Right hindlimb (tissue), 1 donor: ENCODE measurements at regions not wholly inside any gene's neighbourhood (a gene's known extent, or its start where the extent isn't known, plus 50 kb on each side); places are given as distances from the start of the nearest gene placed in this dataset.

Experiments used
- DNase-seq: peaks from one replicate; pipeline ENCODE4 v3.0.0-alpha.2; 2018

- DNase-seq: peak; percentile 67
Observed at GRCh38 chr5:171659896-171660295, 125.7 kb upstream of the SMIM23 start.

- no peak for DNase-seq
Observed at GRCh38 chr5:171660434-171660833, 125.2 kb upstream of the SMIM23 start.

- no peak for DNase-seq
Observed at GRCh38 chr5:171661143-171661542, 124.5 kb upstream of the SMIM23 start.

- no peak for DNase-seq
Observed at GRCh38 chr5:171663311-171664085, 122.1 kb upstream of the SMIM23 start.

- DNase-seq: no peak
Observed at GRCh38 chr5:171664489-171664888, 121.1 kb upstream of the SMIM23 start.

- no peak for DNase-seq
Observed at GRCh38 chr5:171666815-171667214, 118.8 kb upstream of the SMIM23 start.

GRCh38 chr5:171667341-171668096, 118.1 kb upstream of the SMIM23 start:
- peak; percentile 91 for DNase-seq

GRCh38 chr5:171668097-171668412, 117.6 kb upstream of the SMIM23 start:
- DNase-seq: no peak

GRCh38 chr5:171669571-171669970, 116.0 kb upstream of the SMIM23 start:
- no peak for DNase-seq

GRCh38 chr5:171672556-171672955, 113.1 kb upstream of the SMIM23 start:
- DNase-seq: no peak

- DNase-seq: peak; percentile 52
Observed at GRCh38 chr5:171673328-171673727, 112.3 kb upstream of the SMIM23 start.

GRCh38 chr5:171673840-171674239, 111.8 kb upstream of the SMIM23 start:
- DNase-seq: no peak

GRCh38 chr5:171675511-171675910, 110.1 kb upstream of the SMIM23 start:
- DNase-seq: no peak

GRCh38 chr5:171676286-171676944, 109.2 kb upstream of the SMIM23 start:
- DNase-seq: no peak

- no peak for DNase-seq
Observed at GRCh38 chr5:171678646-171679045, 107.0 kb upstream of the SMIM23 start.

GRCh38 chr5:171680485-171680884, 105.1 kb upstream of the SMIM23 start:
- DNase-seq: peak; percentile 22

GRCh38 chr5:171681061-171681460, 104.6 kb upstream of the SMIM23 start:
- DNase-seq: peak; percentile 13

- DNase-seq: no peak
Observed at GRCh38 chr5:171681677-171682076, 103.9 kb upstream of the SMIM23 start.

GRCh38 chr5:171682801-171683200, 102.8 kb upstream of the SMIM23 start:
- peak; percentile 16 for DNase-seq

- DNase-seq: no peak
Observed at GRCh38 chr5:171684169-171684568, 101.4 kb upstream of the SMIM23 start.

- no peak for DNase-seq
Observed at GRCh38 chr5:171688696-171689495, 96.7 kb upstream of the SMIM23 start.

- DNase-seq: no peak
Observed at GRCh38 chr5:171689853-171690417, 95.7 kb upstream of the SMIM23 start.

- DNase-seq: peak; percentile 2
Observed at GRCh38 chr5:171692107-171692506, 93.5 kb upstream of the SMIM23 start.
